ENCODE measurements at regions not wholly inside any gene's neighbourhood (a gene's known extent, or its start where the extent isn't known, plus 50 kb on each side); places are given as distances from the start of the nearest gene placed in this dataset.

- Histone ChIP-seq H2AFZ (no peak overlapping the region), H3F3A (ENCODE audit: insufficient read depth, low read depth) (no peaks in the 10 kb centered on the region), H3K9me2 (ENCODE audit: insufficient read depth) (no peaks in the 10 kb centered on the region), H4K20me1 (ENCODE audit: insufficient read depth) (no peaks in the 10 kb centered on the region), H3K27me3 (ENCODE audit: insufficient read depth, low read depth) (no peaks in the 10 kb centered on the region), H3K9me3 (ENCODE audit: insufficient read depth, low read depth) (no peaks in the 10 kb centered on the region), H3K4me2 (no peak overlapping the region), H3K4me1 (replicated peaks; ENCODE audit: insufficient read depth) (no peaks in the 10 kb centered on the region), H3K27ac (no peak overlapping the region), H3K79me2 (ENCODE audit: low read depth) (no peaks in the 10 kb centered on the region), H3K4me3 (no peak overlapping the region), H3K36me3 (ENCODE audit: low read depth) (no peaks in the 10 kb centered on the region)
- ChIA-PET POLR2A (ENCODE audit: unreplicated experiment) (no interaction called here), CTCF (no interaction called here)
- no peak for TF ChIP-seq CTCF (conservative IDR thresholded peaks at IDR 0.05)
- no peak for TF ChIP-seq EZH2 (IDR thresholded peaks at IDR 0.05; ENCODE audit: low read depth)
- BruUV-seq (replicated peaks): no TSS peak
- intact Hi-C loops (cut with micrococcal nuclease; ENCODE audit: unreplicated experiment): no loop called here
- no peak for DNase-seq
These were observed 595.0 kb upstream of the BOD1L1 start for GRCh38 chr4:14222377-14223029.

GRCh38 chr4:14223461-14223860 lies 595.9 kb upstream of the BOD1L1 start:
- H3K79me2 ChIP-seq (ENCODE audit: low read depth): no peaks in the 10 kb centered on the region
- no peak overlapping the region for H3K4me3 ChIP-seq
- no peak overlapping the region for H3K27ac ChIP-seq
- DNase-seq: no peak
- POLR2A ChIA-PET (ENCODE audit: unreplicated experiment): no interaction called here
- no peaks in the 10 kb centered on the region for H3K27me3 ChIP-seq (ENCODE audit: insufficient read depth, low read depth)
- no peaks in the 10 kb centered on the region for H3K9me3 ChIP-seq (ENCODE audit: insufficient read depth, low read depth)
- no peak for TF ChIP-seq EZH2 (IDR thresholded peaks at IDR 0.05; ENCODE audit: low read depth)
- TF ChIP-seq CTCF (conservative IDR thresholded peaks at IDR 0.05): no peak
- H3K4me1 ChIP-seq (replicated peaks; ENCODE audit: insufficient read depth): no peaks in the 10 kb centered on the region
- CTCF ChIA-PET: no interaction called here
- H3K36me3 ChIP-seq (ENCODE audit: low read depth): no peaks in the 10 kb centered on the region
- H4K20me1 ChIP-seq (ENCODE audit: insufficient read depth): no peaks in the 10 kb centered on the region
- H2AFZ ChIP-seq: no peak overlapping the region
- H3F3A ChIP-seq (ENCODE audit: insufficient read depth, low read depth): no peaks in the 10 kb centered on the region
- no peaks in the 10 kb centered on the region for H3K9me2 ChIP-seq (ENCODE audit: insufficient read depth)
- no TSS peak for BruUV-seq (replicated peaks)
- no peak overlapping the region for H3K4me2 ChIP-seq
- intact Hi-C loops (cut with micrococcal nuclease; ENCODE audit: unreplicated experiment): no loop called here

- H3F3A ChIP-seq (ENCODE audit: insufficient read depth, low read depth): no peaks in the 10 kb centered on the region
- no peak overlapping the region for H3K4me2 ChIP-seq
- H3K4me1 ChIP-seq (replicated peaks; ENCODE audit: insufficient read depth): no peaks in the 10 kb centered on the region
- H3K36me3 ChIP-seq (ENCODE audit: low read depth): no peaks in the 10 kb centered on the region
- H2AFZ ChIP-seq: no peak overlapping the region
- TF ChIP-seq CTCF (conservative IDR thresholded peaks at IDR 0.05) (no peak), EZH2 (IDR thresholded peaks at IDR 0.05; ENCODE audit: low read depth) (no peak)
- no peaks in the 10 kb centered on the region for H4K20me1 ChIP-seq (ENCODE audit: insufficient read depth)
- H3K9me2 ChIP-seq (ENCODE audit: insufficient read depth): no peaks in the 10 kb centered on the region
- H3K27me3 ChIP-seq (ENCODE audit: insufficient read depth, low read depth): no peaks in the 10 kb centered on the region
- POLR2A ChIA-PET (ENCODE audit: unreplicated experiment): no interaction called here
- intact Hi-C loops (cut with micrococcal nuclease; ENCODE audit: unreplicated experiment): no loop called here
- no peak for DNase-seq
- no peaks in the 10 kb centered on the region for H3K79me2 ChIP-seq (ENCODE audit: low read depth)
- no peak overlapping the region for H3K27ac ChIP-seq
- H3K9me3 ChIP-seq (ENCODE audit: insufficient read depth, low read depth): no peaks in the 10 kb centered on the region
- no TSS peak for BruUV-seq (replicated peaks)
- no peak overlapping the region for H3K4me3 ChIP-seq
- CTCF ChIA-PET: no interaction called here
These were observed 598.2 kb upstream of the BOD1L1 start for GRCh38 chr4:14225688-14226207.
